HG02798 (cell line): ENCODE measurements at regions not wholly inside any gene's neighbourhood (a gene's known extent, or its start where the extent isn't known, plus 50 kb on each side); places are given as distances from the start of the nearest gene placed in this dataset.

ENCODE experiments used
- ATAC-seq: cut with Tn5 transposase; IDR thresholded peaks from one replicate; pipeline ENCODE4 v1.9.1; 2021; ENCODE audit warnings: mild to moderate bottlenecking; ENCODE audit not compliant: unreplicated experiment, poor library complexity

DNA sequence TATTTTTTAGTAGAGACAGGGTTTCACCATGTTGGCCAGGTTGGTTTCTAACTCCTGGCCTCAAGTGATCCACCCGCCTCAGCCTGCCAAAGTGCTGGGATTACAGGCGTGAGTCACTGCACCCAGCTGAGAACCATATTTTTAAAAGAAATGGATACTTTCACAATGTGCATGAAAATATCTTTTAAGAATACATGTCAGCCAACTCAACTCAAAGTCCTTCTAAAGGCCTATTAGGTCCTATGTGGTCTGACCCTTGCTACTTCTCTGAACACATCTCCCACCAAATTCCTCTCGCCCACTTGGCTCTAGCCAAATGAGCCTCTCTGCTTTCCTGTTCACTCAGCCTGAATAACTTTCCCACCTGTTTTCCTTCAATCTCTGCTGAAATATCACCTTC, 119.6 kb downstream of the MTX2 start:
- no peak for ATAC-seq

DNA sequence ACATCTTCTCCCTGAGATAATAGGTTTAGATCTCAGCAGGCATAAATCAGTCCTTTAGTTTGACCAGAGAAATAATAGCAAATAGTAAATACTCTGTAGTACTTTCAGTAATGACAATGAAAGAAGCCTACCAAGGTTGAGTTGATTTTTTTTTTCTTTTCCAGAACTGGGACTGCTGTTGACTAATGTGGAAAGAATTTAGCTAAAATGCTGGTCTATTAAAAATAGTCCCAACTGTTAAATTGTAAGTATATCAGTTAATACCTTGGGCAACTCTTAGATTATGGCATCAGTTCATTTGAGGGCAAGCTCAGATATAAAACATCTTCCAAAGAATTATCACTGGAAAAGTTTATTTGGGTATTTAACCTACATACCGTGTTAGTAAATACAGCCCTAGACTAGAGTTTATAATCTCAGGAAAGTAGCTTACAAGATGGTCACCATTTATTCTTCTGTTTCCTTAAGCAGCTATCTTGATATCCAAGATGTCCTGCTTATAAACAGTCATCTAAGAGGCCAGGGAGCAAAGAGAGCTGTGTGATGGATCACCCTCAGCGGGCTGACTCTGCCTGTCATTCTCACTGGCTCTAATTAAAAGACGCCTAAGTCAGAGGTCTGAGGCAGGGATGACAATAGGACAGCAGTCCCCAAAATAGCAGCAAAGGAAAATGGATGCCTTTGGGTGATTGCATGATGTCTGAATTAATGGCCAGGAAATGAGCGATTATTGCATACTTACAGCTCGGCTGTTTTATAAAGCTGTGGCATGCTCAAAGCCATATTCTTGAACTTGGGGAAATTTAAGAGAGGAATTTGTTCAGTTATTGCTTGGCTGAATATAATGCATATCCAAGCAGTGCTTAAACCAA, 121.3 kb downstream of the MTX2 start:
- ATAC-seq, result no peak

DNA sequence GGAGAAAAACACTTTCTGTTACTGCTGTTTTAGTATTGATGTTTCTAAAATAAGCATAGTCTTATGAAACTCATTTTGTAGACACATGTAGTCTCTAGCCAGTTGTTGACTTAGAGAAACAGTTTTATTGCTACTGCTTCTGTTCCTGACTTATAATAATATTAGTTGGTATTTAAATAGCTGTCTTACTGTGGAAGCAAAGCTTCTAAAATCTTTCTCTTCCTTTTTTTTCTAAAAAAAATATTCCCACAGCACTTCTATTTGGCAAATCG, 121.8 kb downstream of the MTX2 start:
- ATAC-seq, result no peak

- ATAC-seq, result no peak
Observed at GRCh38 chr2:176392249-176392648, 123.0 kb downstream of the MTX2 start.

- no peak for ATAC-seq
Observed at GRCh38 chr2:176392744-176393414, 123.6 kb downstream of the MTX2 start.

DNA sequence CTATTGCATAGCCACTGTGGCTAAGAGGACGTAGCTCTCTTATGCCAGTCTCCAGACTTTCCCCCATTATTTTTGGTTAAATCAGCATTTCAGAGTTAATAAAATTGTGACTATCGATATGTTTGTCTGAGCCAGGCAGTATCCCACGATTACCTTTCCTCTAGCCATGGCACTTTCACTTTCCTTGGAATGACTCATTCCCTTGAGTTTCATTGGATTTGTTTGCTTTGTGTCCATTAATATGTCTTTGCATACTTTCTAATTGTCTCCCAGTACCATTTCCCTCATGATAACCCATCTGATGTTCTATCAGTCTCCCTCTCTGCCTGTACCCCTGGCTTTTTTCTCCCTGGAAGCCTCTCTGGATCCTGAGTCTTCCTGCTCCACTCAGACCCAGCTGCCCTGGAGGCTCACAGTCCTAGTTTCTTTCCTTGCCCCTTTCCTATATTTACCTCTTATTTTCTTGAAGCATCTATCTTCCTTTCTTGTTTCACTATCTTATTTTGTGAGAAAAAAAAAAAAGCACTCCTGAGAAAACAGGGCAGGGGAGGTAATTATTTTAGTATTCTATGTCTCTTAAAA, 126.1 kb downstream of the MTX2 start:
- no peak for ATAC-seq

DNA sequence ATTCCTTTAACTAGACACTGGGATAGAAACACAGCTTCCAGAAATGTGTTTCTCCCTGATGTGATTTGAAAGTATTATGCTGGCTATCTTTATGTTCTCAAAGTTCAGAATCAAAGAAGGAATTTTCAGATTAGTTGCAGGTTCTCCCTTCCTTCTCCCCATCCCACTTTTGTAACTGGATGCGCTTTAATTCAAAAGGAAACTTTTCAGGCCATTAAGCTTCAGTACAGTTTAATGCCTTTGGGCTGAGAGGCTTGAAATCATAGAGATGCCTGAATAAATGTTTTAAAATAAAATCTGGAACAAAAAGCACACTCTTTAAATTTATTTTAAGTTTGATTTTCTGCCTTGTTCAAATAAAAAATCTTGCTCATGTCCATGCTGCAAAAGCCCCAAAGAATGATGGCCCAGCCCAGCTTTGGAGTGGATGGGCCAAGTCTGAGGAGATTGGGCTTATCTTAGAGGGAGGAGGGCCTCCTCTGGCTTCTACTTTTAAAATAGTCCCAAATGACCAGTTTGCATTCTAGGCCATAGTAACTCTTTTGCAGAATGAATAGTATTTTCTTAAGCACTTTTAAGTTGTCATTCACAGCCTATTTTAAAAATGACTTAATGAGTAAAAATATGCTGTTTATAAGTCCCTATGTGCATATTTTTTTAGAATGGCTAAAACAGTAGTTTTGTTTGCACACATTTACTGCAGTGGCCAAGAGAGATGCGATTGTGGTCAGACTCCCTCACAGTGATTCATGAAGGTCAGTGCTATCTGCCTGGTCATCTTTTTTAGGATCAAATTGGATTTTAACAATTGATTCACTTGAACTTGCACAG, 129.2 kb downstream of the MTX2 start:
- ATAC-seq, result no peak

GRCh38 chr2:176399074-176399598, 129.9 kb downstream of the MTX2 start:
- no peak for ATAC-seq

DNA sequence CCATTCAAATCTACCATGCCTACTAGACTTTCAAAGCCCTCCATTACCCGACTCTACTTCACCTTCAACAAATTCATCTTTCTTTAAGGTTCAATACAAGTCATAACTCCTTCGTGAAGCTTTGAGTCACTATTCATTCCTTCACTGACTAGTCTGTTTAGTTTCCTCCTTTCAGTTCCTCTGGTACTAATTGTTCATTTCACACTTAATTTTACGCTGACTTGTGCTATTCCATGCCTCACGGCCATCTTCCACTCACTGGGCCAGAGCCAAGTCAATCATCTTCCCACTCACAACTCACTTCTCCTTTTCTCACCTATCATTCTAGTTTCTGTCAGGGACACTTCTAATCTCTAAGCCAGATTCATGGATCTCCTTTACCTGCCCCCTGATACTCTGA, 136.2 kb downstream of the MTX2 start:
- no peak for ATAC-seq

DNA sequence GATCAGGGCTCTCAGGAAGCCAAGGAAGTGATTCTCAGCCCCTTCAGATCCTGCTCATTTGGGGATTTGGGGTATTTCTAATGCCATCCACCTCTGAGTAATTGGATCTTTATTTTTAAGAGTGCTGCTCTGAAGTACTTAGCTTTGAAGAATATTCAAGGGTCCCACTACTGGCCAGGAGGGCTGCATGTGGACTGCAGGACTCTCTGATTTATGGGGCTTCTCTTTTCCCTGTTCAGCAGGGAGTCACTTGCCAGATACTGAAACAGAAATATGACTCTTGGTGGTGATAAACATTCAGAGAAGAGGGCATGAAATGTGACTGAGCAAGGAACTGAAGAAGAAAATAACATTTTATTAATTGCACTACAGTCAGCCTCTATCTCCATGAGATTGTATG, 138.5 kb downstream of the MTX2 start:
- no peak for ATAC-seq

DNA sequence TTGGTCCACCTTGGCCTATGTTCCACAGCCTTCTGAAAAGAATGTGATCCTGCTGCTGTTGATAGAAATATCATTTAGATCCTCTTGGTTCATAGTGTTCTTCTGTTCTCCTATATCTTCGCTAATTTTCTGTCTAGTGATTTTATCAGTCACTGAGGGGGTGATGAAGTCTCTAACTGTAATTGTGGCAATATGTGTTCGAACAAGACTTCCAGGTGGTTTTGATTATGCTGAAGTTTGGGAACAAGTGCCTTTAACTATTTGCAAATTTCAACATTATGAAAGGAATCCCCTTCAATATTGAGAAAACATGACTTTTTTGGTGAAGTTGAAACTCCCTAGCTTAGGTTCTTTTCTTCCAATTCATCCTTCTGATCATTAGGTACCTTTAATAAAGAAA, 140.4 kb downstream of the MTX2 start:
- no peak for ATAC-seq

DNA sequence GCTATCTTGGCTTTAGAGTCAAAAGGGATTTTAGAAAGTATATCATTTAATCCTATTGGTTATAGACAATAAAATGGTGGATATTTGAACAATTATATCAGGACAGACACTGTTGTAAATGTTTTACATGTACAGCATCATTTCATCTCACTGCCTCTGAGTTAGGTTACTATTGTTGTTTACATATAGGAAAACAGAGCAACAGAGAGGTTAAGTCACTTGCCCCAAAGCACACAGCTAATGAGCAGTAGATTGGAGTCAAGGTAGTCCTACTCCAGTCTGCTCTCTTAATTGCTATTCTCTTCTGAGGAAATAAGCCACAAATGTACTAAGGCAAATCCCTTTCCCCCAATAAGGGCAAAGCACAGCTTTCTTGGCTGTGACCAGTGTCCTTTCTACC, 142.9 kb downstream of the MTX2 start:
- no peak for ATAC-seq

DNA sequence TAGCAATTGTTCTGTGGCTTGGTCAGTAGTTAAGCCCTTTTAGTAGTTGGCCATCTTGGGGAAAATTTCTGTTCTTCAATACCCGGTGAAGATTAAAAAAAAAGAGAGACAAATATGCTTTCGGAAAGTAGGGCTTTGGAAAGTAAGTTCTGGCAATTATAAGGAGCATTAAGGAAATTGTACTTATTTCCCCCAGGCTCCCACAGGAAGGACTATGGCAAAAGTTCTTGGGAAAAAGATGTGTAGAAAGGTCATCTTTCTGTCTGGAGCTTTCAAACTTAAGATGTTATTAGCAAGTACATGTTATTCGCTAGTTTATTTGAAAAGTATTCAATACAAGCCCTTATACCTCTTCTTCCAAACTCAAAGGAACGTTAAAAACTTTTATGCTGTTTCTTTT, 144.5 kb downstream of the MTX2 start:
- ATAC-seq, result no peak

DNA sequence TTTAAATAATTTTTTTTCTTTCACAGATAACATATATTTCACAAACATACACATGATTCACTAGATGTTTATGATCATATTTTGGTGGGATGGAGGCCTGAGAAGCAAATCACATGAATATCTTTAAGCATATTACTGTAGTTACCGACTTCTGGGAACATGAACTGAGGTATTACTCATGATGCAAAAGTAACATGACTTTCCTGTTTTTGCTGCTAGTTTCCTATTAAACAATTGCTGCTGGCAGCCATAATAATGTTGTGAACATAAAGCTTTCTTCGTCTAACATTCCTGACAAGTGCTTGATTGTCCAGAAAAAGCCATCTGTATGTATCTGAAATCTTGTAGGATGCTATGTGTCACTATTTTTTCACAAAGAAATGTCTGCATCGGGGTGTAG, 145.4 kb downstream of the MTX2 start:
- no peak for ATAC-seq

- ATAC-seq, result no peak
Observed at GRCh38 chr2:176415174-176415895, 146.1 kb downstream of the MTX2 start.

- no peak for ATAC-seq
Observed at GRCh38 chr2:176415937-176416499, 146.8 kb downstream of the MTX2 start.

DNA sequence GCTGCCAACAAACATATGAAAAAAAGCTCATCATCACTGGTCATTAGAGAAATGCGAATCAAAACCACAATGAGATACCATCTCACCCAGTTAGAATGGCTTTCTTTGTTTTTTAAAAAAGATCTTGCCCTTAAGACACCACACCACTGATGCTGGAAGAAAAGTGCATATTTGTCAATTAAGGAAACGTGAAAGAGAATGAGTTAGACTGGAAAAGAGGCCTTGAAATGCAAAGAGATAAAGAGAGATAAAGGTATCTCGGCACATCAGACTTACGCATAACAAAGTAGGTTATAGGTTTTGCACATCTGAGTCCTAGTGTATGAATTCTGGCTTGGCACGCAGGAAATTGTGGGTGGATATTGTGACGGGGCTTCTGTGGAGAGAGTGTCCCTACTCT, 149.5 kb downstream of the MTX2 start:
- no peak for ATAC-seq

DNA sequence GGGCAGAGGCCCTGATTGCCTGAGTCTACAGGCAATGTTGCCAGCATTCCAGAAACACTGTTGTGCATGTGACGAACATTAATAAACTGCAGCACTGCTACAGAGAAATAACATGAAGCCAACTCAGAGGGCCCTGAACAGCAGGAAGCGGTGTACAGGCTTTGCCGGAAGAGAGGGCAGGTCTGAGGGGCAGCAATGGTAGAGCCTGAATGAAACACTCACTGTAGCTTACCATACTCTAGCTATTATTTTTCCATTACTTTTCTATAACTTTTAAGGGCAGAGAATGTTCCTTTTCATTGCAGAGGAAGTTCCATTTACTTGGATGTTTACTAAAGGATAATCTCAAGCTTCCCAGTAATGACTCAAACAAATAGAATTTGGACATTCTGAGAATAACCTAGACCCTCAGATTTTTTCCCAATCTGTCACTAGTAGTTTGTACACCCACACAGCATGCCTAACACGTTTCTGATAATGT, 150.4 kb downstream of the MTX2 start:
- ATAC-seq, result no peak

- ATAC-seq, result no peak
Observed at GRCh38 chr2:176421297-176422050, 152.2 kb downstream of the MTX2 start.
